ENCODE measurements at regions not wholly inside any gene's neighbourhood (a gene's known extent, or its start where the extent isn't known, plus 50 kb on each side); places are given as distances from the start of the nearest gene placed in this dataset.

- no peak for DNase-seq (ENCODE audit: low read depth in 3 of 3, low spot score in 2 of 3)
These were observed 142.7 kb downstream of the VAPA start for GRCh38 chr18:10056506-10056905.

- DNase-seq (ENCODE audit: low read depth in 3 of 3, low spot score in 2 of 3) = no peak
These were observed 143.6 kb downstream of the VAPA start for GRCh38 chr18:10057401-10057893.

GRCh38 chr18:10057894-10058791, 144.3 kb downstream of the VAPA start:
- DNase-seq (ENCODE audit: low read depth in 3 of 3, low spot score in 2 of 3) = no peak

- DNase-seq (ENCODE audit: low read depth in 3 of 3, low spot score in 2 of 3) = no peak
These were observed 146.0 kb downstream of the VAPA start for GRCh38 chr18:10059610-10060468.

GRCh38 chr18:10060469-10060782, 146.6 kb downstream of the VAPA start:
- no peak for DNase-seq (ENCODE audit: low read depth in 3 of 3, low spot score in 2 of 3)

- DNase-seq (ENCODE audit: low read depth in 3 of 3, low spot score in 2 of 3) = no peak
These were observed 147.0 kb downstream of the VAPA start for GRCh38 chr18:10060841-10061240.

- no peak for DNase-seq (ENCODE audit: low read depth in 3 of 3, low spot score in 2 of 3)
These were observed 147.8 kb downstream of the VAPA start for GRCh38 chr18:10061566-10062140.

GRCh38 chr18:10062302-10063300, 148.8 kb downstream of the VAPA start:
- DNase-seq (ENCODE audit: low read depth in 3 of 3, low spot score in 2 of 3) = no peak

- DNase-seq (ENCODE audit: low read depth in 3 of 3, low spot score in 2 of 3) = no peak
These were observed 149.7 kb downstream of the VAPA start for GRCh38 chr18:10063489-10063888.

- no peak for DNase-seq (ENCODE audit: low read depth in 3 of 3, low spot score in 2 of 3)
These were observed 150.5 kb downstream of the VAPA start for GRCh38 chr18:10064267-10064666.

- no peak for DNase-seq (ENCODE audit: low read depth in 3 of 3, low spot score in 2 of 3)
These were observed 151.5 kb downstream of the VAPA start for GRCh38 chr18:10065296-10065695.

- no peak for DNase-seq (ENCODE audit: low read depth in 3 of 3, low spot score in 2 of 3)
These were observed 154.1 kb downstream of the VAPA start for GRCh38 chr18:10067670-10068659.

GRCh38 chr18:10068766-10069567, 155.2 kb downstream of the VAPA start:
- no peak for DNase-seq (ENCODE audit: low read depth in 3 of 3, low spot score in 2 of 3)

GRCh38 chr18:10070561-10071000, 156.8 kb downstream of the VAPA start:
- DNase-seq (ENCODE audit: low read depth in 3 of 3, low spot score in 2 of 3) = no peak

- DNase-seq (ENCODE audit: low read depth in 3 of 3, low spot score in 2 of 3) = no peak
These were observed 158.9 kb downstream of the VAPA start for GRCh38 chr18:10072671-10073175.

GRCh38 chr18:10074110-10074509, 160.3 kb downstream of the VAPA start:
- DNase-seq (ENCODE audit: low read depth in 3 of 3, low spot score in 2 of 3) = no peak

GRCh38 chr18:10074728-10075127, 160.9 kb downstream of the VAPA start:
- no peak for DNase-seq (ENCODE audit: low read depth in 3 of 3, low spot score in 2 of 3)

Data from right renal cortex interstitium (tissue), 3 donors.